ENCODE measurements at regions not wholly inside any gene's neighbourhood (a gene's known extent, or its start where the extent isn't known, plus 50 kb on each side); places are given as distances from the start of the nearest gene placed in this dataset.

DNA sequence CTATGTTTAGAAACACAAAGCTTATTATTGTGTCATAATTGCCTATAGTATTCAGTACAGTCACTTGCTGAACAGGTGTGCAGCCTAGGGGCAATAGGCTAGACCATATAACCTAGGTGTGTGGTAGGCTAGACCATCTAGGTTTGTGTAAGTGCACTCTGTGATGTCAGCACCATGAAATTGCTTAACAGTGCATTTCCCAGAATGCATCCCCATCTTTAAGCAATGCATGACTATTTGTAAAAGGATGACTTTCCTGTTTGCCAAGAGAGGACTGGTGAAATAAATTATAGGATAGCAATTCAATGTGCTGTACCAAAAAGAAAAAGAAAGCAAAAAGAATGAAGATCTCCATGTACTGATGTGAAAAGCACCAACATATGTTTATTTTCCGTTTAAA lies 288.7 kb upstream of the AUTS2 start:
- Histone ChIP-seq H2BK5ac (ENCODE audit: low read depth, low read length) (no peak overlapping the region), H3K36me3 (ENCODE audit: control insufficient read depth in 2 of 4, insufficient read depth in 4 of 4, low read length in 3 of 4) (no peaks in the 10 kb centered on the region), H3K4me3 (ENCODE audit: extremely low read depth in 1 of 4, insufficient read depth in 2 of 4, low read depth in 3 of 4, low read length in 4 of 4) (no peak overlapping the region), H2BK20ac (ENCODE audit: low read length) (no peak overlapping the region), H3K18ac (ENCODE audit: extremely low read depth, low read length) (no peak overlapping the region), H2BK120ac (replicated peaks; ENCODE audit: low read depth, low read length) (no peak overlapping the region), H3K4ac (replicated peaks; ENCODE audit: insufficient read length, low read depth, low read length) (no peak overlapping the region), H3K79me1 (ENCODE audit: low read depth, low read length) (no peaks in the 10 kb centered on the region; the same call in 1 of the 2 replicates), H2BK12ac (ENCODE audit: low read depth, low read length) (no peak overlapping the region), H3K23ac (ENCODE audit: insufficient read length) (no peak overlapping the region), H3K14ac (ENCODE audit: insufficient read length) (no peak overlapping the region), H4K8ac (ENCODE audit: extremely low read depth, insufficient read depth, low read length) (no peak overlapping the region), H3K4me1 (replicated peaks in 1 of 4; ENCODE audit: control insufficient read depth in 3 of 4, insufficient read depth in 4 of 4, low read length in 3 of 4) (no peaks in the 10 kb centered on the region; a peak in 1 of 7 replicates), H4K5ac (ENCODE audit: insufficient read length, low read depth, low read length) (no peak overlapping the region), H2BK15ac (ENCODE audit: low read length) (no peak overlapping the region), H3K23me2 (ENCODE audit: low read depth, low read length) (no peaks in the 10 kb centered on the region), H4K20me1 (replicated peaks in 1 of 2; ENCODE audit: control insufficient read depth in 1 of 2, insufficient read depth in 2 of 2, low read length in 2 of 2) (peaks cover 0 to 1% of the 10 kb centered on the region in 2 experiments), H3K79me2 (ENCODE audit: control insufficient read depth in 1 of 2, insufficient read depth in 2 of 2, low read length in 2 of 2) (no peaks in the 10 kb centered on the region), H3K56ac (replicated peaks; ENCODE audit: insufficient read length, low read depth, low read length) (no peak overlapping the region), H2AK5ac (ENCODE audit: low read depth, low read length) (no peak overlapping the region), H2AFZ (ENCODE audit: low read length) (no peak overlapping the region), H3K27ac (ENCODE audit: low read depth, low read length) (no peak overlapping the region), H3K9ac (replicated peaks in 1 of 4; ENCODE audit: extremely low read depth in 1 of 4, low read depth in 3 of 4, low read length in 3 of 4) (no peak overlapping the region), H3K27me3 (replicated peaks in 1 of 4; ENCODE audit: control insufficient read depth in 3 of 4, extremely low read depth in 1 of 4, insufficient read depth in 3 of 4, low read length in 3 of 4) (peaks cover 0 to 1% (median 0%) of the 10 kb centered on the region in 4 experiments; a peak in 1 of 7 replicates), H3K9me3 (ENCODE audit: insufficient read depth in 2 of 2, low read depth in 1 of 2, low read length in 1 of 2) (peaks cover 0 to 2% of the 10 kb centered on the region in 2 experiments; a peak in 2 of 4 replicates), H3K4me2 (ENCODE audit: insufficient read depth in 1 of 2, low read depth in 2 of 2, low read length in 2 of 2) (no peak overlapping the region), H4K91ac (replicated peaks; ENCODE audit: insufficient read length, low read length) (no peak overlapping the region)
- FAIRE-seq = no peak
- DNase-seq (ENCODE audit: low read depth in 1 of 2, low spot score in 2 of 2) = no peak
- TF ChIP-seq RAD21 (IDR thresholded peaks at IDR 0.05 in 1 of 2, conservative IDR thresholded peaks at IDR 0.05 in 1 of 2; ENCODE audit: low read depth in 2 of 2, low read length in 2 of 2) (no peak), TCF12 (IDR thresholded peaks at IDR 0.05; ENCODE audit: low read depth, low read length) (no peak), POLR2AphosphoS5 (IDR thresholded peaks at IDR 0.05; ENCODE audit: low read depth, low read length) (no peak)
- TF ChIP-seq, protein P1, sequence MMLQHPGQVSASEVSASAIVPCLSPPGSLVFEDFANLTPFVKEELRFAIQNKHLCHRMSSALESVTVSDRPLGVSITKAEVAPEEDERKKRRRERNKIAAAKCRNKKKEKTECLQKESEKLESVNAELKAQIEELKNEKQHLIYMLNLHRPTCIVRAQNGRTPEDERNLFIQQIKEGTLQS (IDR thresholded peaks at IDR 0.05; ENCODE audit: insufficient read depth, low read depth, low read length) = no peak
- WGBS, 2 experiments (ENCODE audit: extremely low coverage in 1 of 2, insufficient coverage in 1 of 2, insufficient read length in 1 of 2, insufficient replicate concordance in 2 of 2, low coverage in 1 of 2, low lambda C conversion rate in 2 of 2, missing lambda C conversion rate in 1 of 2) = 85% methylated on average over 1 of the region's 1 CpG; no CpG with 5 or more reads in 1 of the 2 experiments
- CTCF ChIA-PET (ENCODE audit: partially characterized antibody) = no interaction called here
- POLR2A ChIA-PET (ENCODE audit: partially characterized antibody) = no interaction called here

Data from H1 (cell line).